ENCODE measurements at regions not wholly inside any gene's neighbourhood (a gene's known extent, or its start where the extent isn't known, plus 50 kb on each side); places are given as distances from the start of the nearest gene placed in this dataset.
A peak's percentile ranks its signal among the peaks of the same experiment; 100 is the strongest.
"Not testable (repeated sequence)": the region's sequence is repeated elsewhere in the genome, so short reads cannot be mapped to it uniquely, and the experiment has no call there.

- H3K27ac ChIP-seq; H3K4me1 ChIP-seq (replicated peaks in 1 of 2); H3K4me3 ChIP-seq; in situ Hi-C loops (cut with MboI; ENCODE audit: low pct_unique_long_range_greater_than_20kb in 2 of 9, low sequenced_read_pairs in 9 of 9, unreplicated experiment in 9 of 9): not testable (repeated sequence)
- ATAC-seq (replicated peaks in 6 of 8): peak in 3 of 8 experiments; percentile 14 to 69 (median 68)
- no CpG with 5 or more reads among the region's 11 CpGs for WGBS, 10 experiments
Observed at GRCh38 chr15:20611667-20612290, 70.2 kb upstream of the GOLGA6L6 start.

DNA sequence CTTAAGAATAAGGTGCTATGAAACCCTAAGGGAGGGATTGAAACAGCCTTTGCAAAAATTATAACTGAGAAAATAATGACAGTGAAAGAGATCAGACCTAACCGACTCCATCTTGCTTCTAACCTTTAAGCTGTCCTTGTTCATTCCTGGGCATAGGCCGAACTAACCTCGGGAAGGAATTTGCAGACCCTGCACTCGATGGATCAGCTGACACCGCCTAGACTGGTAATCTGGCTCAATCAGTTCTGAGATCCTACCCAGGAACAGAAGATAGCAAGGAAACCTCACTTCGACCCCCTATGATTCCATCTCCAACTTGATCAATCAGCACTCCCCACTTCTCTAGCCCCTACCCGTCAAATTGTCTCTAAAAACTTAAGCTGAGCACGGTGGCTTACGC lies 66.6 kb upstream of the GOLGA6L6 start:
- ATAC-seq (replicated peaks in 6 of 8); in situ Hi-C loops (cut with MboI; ENCODE audit: low pct_unique_long_range_greater_than_20kb in 2 of 9, low sequenced_read_pairs in 9 of 9, unreplicated experiment in 9 of 9); H3K27ac ChIP-seq; H3K4me3 ChIP-seq; H3K4me1 ChIP-seq (replicated peaks in 1 of 2): not testable (repeated sequence)
- no CpG with 5 or more reads among the region's 9 CpGs for WGBS, 10 experiments

- H3K4me1 ChIP-seq (replicated peaks in 1 of 2); H3K27ac ChIP-seq; in situ Hi-C loops (cut with MboI; ENCODE audit: low pct_unique_long_range_greater_than_20kb in 2 of 9, low sequenced_read_pairs in 9 of 9, unreplicated experiment in 9 of 9); H3K4me3 ChIP-seq; ATAC-seq (replicated peaks in 6 of 8): not testable (repeated sequence)
- whole genome bisulfite sequencing, 10 experiments: no CpG with 5 or more reads among the region's 3 CpGs
Observed at GRCh38 chr15:20597245-20597644, 55.6 kb upstream of the GOLGA6L6 start.

DNA sequence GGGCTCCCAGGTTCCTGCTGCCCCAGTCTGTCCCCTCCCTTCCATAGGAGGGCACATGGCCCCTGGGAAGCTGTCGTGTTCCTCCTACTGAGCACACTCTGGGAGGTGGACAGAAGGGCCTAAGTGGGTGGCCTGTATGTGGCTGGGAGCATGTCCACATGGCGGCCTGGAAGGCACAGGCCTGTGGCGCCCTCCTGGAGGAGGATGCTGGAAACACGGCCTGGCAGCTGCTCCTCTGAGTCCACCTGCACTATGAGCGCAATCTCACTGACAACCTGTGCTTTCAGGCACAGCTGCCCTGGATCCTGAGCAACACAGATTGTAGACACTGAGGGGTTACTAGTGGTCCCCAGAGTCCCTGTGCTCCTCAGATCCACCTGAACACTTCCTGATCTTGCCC lies 52.6 kb upstream of the GOLGA6L6 start:
- H3K4me3 ChIP-seq; in situ Hi-C loops (cut with MboI; ENCODE audit: low pct_unique_long_range_greater_than_20kb in 2 of 9, low sequenced_read_pairs in 9 of 9, unreplicated experiment in 9 of 9); H3K27ac ChIP-seq; H3K4me1 ChIP-seq (replicated peaks in 1 of 2): not testable (repeated sequence)
- peak in 1 of 8 experiments; percentile 23 for ATAC-seq (replicated peaks in 6 of 8)
- WGBS, 10 experiments: no CpG with 5 or more reads among the region's 5 CpGs

GRCh38 chr15:20591936-20592335 lies 50.3 kb upstream of the GOLGA6L6 start:
- H3K4me1 ChIP-seq (replicated peaks in 1 of 2); H3K27ac ChIP-seq; in situ Hi-C loops (cut with MboI; ENCODE audit: low pct_unique_long_range_greater_than_20kb in 2 of 9, low sequenced_read_pairs in 9 of 9, unreplicated experiment in 9 of 9); ATAC-seq (replicated peaks in 6 of 8); H3K4me3 ChIP-seq: not testable (repeated sequence)
- no CpG with 5 or more reads among the region's 6 CpGs for WGBS, 10 experiments
